Sigmoid colon (tissue), 6 donors: ENCODE measurements at regions not wholly inside any gene's neighbourhood (a gene's known extent, or its start where the extent isn't known, plus 50 kb on each side); places are given as distances from the start of the nearest gene placed in this dataset.

Experiments
- DNase-seq: peaks from one replicate; pipeline ENCODE4 v3.0.0-alpha.2; 2019
- H3K27ac ChIP-seq, 4 donors: fragments of 200-600 bp; sonication (generic); one replicate each; pipeline ENCODE4 v1.5.1; 2016 to 2019; ENCODE audit warnings: mild to moderate bottlenecking in 1 of 4
- H3K27me3 ChIP-seq, 3 donors: fragments of 200-600 bp; sonication (generic); one replicate each; pipeline ENCODE4 v1.5.1; 2019; ENCODE audit warnings: mild to moderate bottlenecking in 1 of 3
- H3K36me3 ChIP-seq, 4 donors: fragments of 200-600 bp; sonication (generic); one replicate each; pipeline ENCODE4 v1.5.1; 2016 to 2019
- H3K4me1 ChIP-seq, 4 donors: fragments of 200-600 bp; sonication (generic); one replicate each; pipeline ENCODE4 v1.5.1; 2017 to 2019
- H3K4me3 ChIP-seq, 4 donors: fragments of 200-600 bp; sonication (generic); one replicate each; pipeline ENCODE4 v1.5.1; 2017 to 2019; ENCODE audit warnings: mild to moderate bottlenecking in 2 of 4, moderate library complexity in 1 of 4
- H3K9me3 ChIP-seq, 4 donors: fragments of 200-600 bp in 3 of 4; sonication (generic) in 3 of 4; one replicate each; pipeline versions ENCODE4 v1.5.1 to v1.6.1; 2013 to 2019
- CTCF ChIP-seq, 4 experiments: fragments of 450-650 bp in 3 of 4; fragments of 200-600 bp in 1 of 4; IDR thresholded peaks; one replicate each; pipeline ENCODE4 v1.5.1; 2016 to 2019; ENCODE audit warnings: antibody characterized with exemption in 4 of 4, mild to moderate bottlenecking in 3 of 4, moderate library complexity in 2 of 4
- EP300 ChIP-seq, 4 donors: sonication (generic); formaldehyde crosslinking; IDR thresholded peaks; one replicate each; pipeline ENCODE4 v1.6.1; 2017; ENCODE audit warnings: antibody characterized with exemption in 4 of 4
- POLR2A ChIP-seq, 2 donors: fragments of 450-650 bp; IDR thresholded peaks; one replicate each; pipeline ENCODE4 v1.6.1; 2016; ENCODE audit warnings: antibody characterized with exemption in 2 of 2, mild to moderate bottlenecking in 2 of 2, moderate library complexity in 2 of 2
- POLR2AphosphoS5 ChIP-seq, 4 donors: sonication (generic); formaldehyde crosslinking; IDR thresholded peaks; one replicate each; pipeline ENCODE4 v1.6.1; 2017; ENCODE audit warnings: antibody characterized with exemption in 4 of 4
- WGBS, 2 donors: extraction: QIAGEN DNeasy Blood & Tissue Kit; methylation state at CpG; one replicate each; pipeline ENCODE4 v1.1.7; 2013; 5-methylcytosine and 5-hydroxymethylcytosine counted together
- intact Hi-C: fragments of 100-400 bp; cut with DNase I; formaldehyde crosslinking; loops from one replicate; pipeline ENCODE4 v1.15.1; 2023
- donor health status: healthy with polysubstance abuse.
- donor health status: healthy.

- 73 to 82% methylated on average over 3 of the region's 3 CpGs for WGBS, 2 donors
- intact Hi-C loops = no loop called here
- no peaks in the 10 kb centered on the region for H3K27me3 ChIP-seq
Measured at GRCh38 chr5:169422087-169422486, 121.1 kb upstream of the SLIT3 start.

DNA sequence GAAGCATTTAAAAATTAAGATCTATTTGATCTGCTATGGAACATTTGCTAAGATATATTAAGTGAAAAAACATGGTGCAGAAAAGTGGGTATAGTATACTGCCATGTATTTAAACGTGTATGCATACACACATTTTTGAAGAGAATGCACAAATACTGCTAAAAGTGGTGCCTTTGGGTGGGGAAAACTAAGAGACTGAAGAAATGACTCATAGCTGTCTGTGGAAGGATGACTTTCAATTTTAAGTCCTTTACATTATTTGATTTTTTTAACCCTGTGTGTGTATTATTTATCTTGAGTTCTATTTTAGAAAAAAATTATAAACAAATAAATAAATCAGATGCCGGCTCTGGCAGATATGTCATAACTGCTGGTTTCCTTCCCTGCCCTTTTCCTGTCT is 120.7 kb upstream of the SLIT3 start:
- TF ChIP-seq POLR2A (IDR thresholded peaks at IDR 0.05) (no peak), CTCF (IDR thresholded peaks at IDR 0.05) (no peak), POLR2AphosphoS5 (IDR thresholded peaks at IDR 0.05) (no peak), EP300 (IDR thresholded peaks at IDR 0.05) (no peak)
- Histone ChIP-seq H3K4me1 (peaks cover 0 to 16% (median 2%) of the 10 kb centered on the region in 4 donors), H3K36me3 (no peaks in the 10 kb centered on the region), H3K4me3 (no peak overlapping the region), H3K27ac (no peak overlapping the region), H3K27me3 (no peaks in the 10 kb centered on the region), H3K9me3 (no peaks in the 10 kb centered on the region)
- DNase-seq = no peak
- intact Hi-C loops = no loop called here
- 37 to 55% methylated on average over 2 of the region's 2 CpGs for WGBS, 2 donors

More at GRCh38 chr5:169422087-169422486, 121.1 kb upstream of the SLIT3 start:
- H3K36me3 ChIP-seq = no peaks in the 10 kb centered on the region
- no peaks in the 10 kb centered on the region for H3K9me3 ChIP-seq
- H3K27ac ChIP-seq = no peak overlapping the region
- TF ChIP-seq POLR2AphosphoS5 (IDR thresholded peaks at IDR 0.05) (no peak), EP300 (IDR thresholded peaks at IDR 0.05) (no peak), POLR2A (IDR thresholded peaks at IDR 0.05) (no peak), CTCF (IDR thresholded peaks at IDR 0.05) (no peak)
- no peak for DNase-seq
- H3K4me1 ChIP-seq = peaks cover 0 to 16% (median 2%) of the 10 kb centered on the region in 4 donors
- no peak overlapping the region for H3K4me3 ChIP-seq

DNA sequence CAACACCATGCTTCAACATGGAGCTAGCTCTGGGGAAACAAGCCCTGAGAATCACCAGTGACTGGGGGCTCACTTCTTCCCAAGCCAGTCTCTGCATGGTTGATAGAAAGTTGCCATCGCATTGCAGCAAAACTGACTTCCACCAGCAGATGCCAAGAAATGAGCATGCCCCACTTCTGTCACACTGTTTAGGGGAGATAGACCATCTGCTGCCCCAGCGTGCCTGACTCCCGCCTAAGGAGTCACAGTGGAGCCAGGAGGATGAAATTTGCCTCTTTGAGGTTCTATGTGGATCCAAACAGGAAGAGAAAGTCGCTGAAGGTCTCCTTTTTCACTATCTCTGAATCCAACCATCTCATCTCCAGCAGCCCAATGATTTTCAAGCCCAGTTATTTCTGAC is 116.7 kb upstream of the SLIT3 start:
- Histone ChIP-seq H3K27ac (no peak overlapping the region), H3K4me3 (no peak overlapping the region), H3K27me3 (no peaks in the 10 kb centered on the region), H3K36me3 (no peaks in the 10 kb centered on the region), H3K4me1 (no peaks in the 10 kb centered on the region), H3K9me3 (no peaks in the 10 kb centered on the region)
- intact Hi-C loops = no loop called here
- TF ChIP-seq POLR2AphosphoS5 (IDR thresholded peaks at IDR 0.05) (no peak), POLR2A (IDR thresholded peaks at IDR 0.05) (no peak), CTCF (IDR thresholded peaks at IDR 0.05) (no peak), EP300 (IDR thresholded peaks at IDR 0.05) (no peak)
- WGBS, 2 donors = 68 to 72% methylated on average over 4 of the region's 4 CpGs
- DNase-seq = no peak

GRCh38 chr5:169416583-169417196 is 115.8 kb upstream of the SLIT3 start:
- Histone ChIP-seq H3K4me1 (no peaks in the 10 kb centered on the region), H3K4me3 (no peak overlapping the region), H3K27ac (no peak overlapping the region), H3K36me3 (no peaks in the 10 kb centered on the region), H3K27me3 (no peaks in the 10 kb centered on the region), H3K9me3 (no peaks in the 10 kb centered on the region)
- intact Hi-C loops = no loop called here
- 70 to 71% methylated on average over 15 of the region's 15 CpGs for WGBS, 2 donors
- no peak for TF ChIP-seq CTCF (IDR thresholded peaks at IDR 0.05)
- TF ChIP-seq POLR2A (IDR thresholded peaks at IDR 0.05) = no peak
- TF ChIP-seq POLR2AphosphoS5 (IDR thresholded peaks at IDR 0.05) = no peak
- no peak for TF ChIP-seq EP300 (IDR thresholded peaks at IDR 0.05)
- no peak for DNase-seq

GRCh38 chr5:169415948-169416347 is 115.0 kb upstream of the SLIT3 start:
- intact Hi-C loops = no loop called here
- DNase-seq = no peak
- no peak for TF ChIP-seq EP300 (IDR thresholded peaks at IDR 0.05)
- TF ChIP-seq POLR2A (IDR thresholded peaks at IDR 0.05) = no peak
- no peak for TF ChIP-seq CTCF (IDR thresholded peaks at IDR 0.05)
- TF ChIP-seq POLR2AphosphoS5 (IDR thresholded peaks at IDR 0.05) = no peak
- Histone ChIP-seq H3K9me3 (no peaks in the 10 kb centered on the region), H3K27me3 (no peaks in the 10 kb centered on the region), H3K36me3 (no peaks in the 10 kb centered on the region), H3K4me3 (no peak overlapping the region), H3K4me1 (no peaks in the 10 kb centered on the region), H3K27ac (no peak overlapping the region)
- WGBS, 2 donors = 57 to 82% methylated on average over 5 of the region's 5 CpGs
